Astrocyte of the spinal cord (primary cell): ENCODE measurements at regions not wholly inside any gene's neighbourhood (a gene's known extent, or its start where the extent isn't known, plus 50 kb on each side); places are given as distances from the start of the nearest gene placed in this dataset.
"Not testable (repeated sequence)": the region's sequence is repeated elsewhere in the genome, so short reads cannot be mapped to it uniquely, and the experiment has no call there.

ENCODE experiments used
- DNase-seq: peaks from one replicate; pipeline ENCODE4 v3.0.0; 2011; ENCODE audit warnings: low read depth, low spot score
- H3K4me3 ChIP-seq: 2 replicates; pipeline ENCODE4 v1.5.1; 2011; ENCODE audit warnings: low read depth, mild to moderate bottlenecking, low read length, moderate library complexity
- in situ Hi-C: cut with HindIII; loops from 2 replicates; pipeline ENCODE4 v1.10.0; 2017; ENCODE audit warnings: low sequenced_read_pairs
- TF ChIP-seq, protein P1 (sequence below): IDR thresholded peaks from 2 replicates; pipeline ENCODE4 v1.5.1; 2012; ENCODE audit warnings: low read depth, mild to moderate bottlenecking, low read length, inconsistent platforms

- TF ChIP-seq, protein P1, sequence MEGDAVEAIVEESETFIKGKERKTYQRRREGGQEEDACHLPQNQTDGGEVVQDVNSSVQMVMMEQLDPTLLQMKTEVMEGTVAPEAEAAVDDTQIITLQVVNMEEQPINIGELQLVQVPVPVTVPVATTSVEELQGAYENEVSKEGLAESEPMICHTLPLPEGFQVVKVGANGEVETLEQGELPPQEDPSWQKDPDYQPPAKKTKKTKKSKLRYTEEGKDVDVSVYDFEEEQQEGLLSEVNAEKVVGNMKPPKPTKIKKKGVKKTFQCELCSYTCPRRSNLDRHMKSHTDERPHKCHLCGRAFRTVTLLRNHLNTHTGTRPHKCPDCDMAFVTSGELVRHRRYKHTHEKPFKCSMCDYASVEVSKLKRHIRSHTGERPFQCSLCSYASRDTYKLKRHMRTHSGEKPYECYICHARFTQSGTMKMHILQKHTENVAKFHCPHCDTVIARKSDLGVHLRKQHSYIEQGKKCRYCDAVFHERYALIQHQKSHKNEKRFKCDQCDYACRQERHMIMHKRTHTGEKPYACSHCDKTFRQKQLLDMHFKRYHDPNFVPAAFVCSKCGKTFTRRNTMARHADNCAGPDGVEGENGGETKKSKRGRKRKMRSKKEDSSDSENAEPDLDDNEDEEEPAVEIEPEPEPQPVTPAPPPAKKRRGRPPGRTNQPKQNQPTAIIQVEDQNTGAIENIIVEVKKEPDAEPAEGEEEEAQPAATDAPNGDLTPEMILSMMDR, result no peak
- DNase-seq, result no peak
- H3K4me3 ChIP-seq, result no peak overlapping the region
- in situ Hi-C loops, result no loop called here
Measured at GRCh38 chr20:1752045-1752444, 94.5 kb upstream of the SIRPG start.

- no peak for DNase-seq
- no peak overlapping the region for H3K4me3 ChIP-seq
- in situ Hi-C loops, result no loop called here
- TF ChIP-seq, protein P1, result no peak
Measured at GRCh38 chr20:1748777-1749176, 91.2 kb upstream of the SIRPG start.

- no peak overlapping the region for H3K4me3 ChIP-seq
- DNase-seq, result no peak
- in situ Hi-C loops, result no loop called here
- TF ChIP-seq, protein P1, result no peak
Measured at GRCh38 chr20:1747953-1748577, 90.5 kb upstream of the SIRPG start.

DNA sequence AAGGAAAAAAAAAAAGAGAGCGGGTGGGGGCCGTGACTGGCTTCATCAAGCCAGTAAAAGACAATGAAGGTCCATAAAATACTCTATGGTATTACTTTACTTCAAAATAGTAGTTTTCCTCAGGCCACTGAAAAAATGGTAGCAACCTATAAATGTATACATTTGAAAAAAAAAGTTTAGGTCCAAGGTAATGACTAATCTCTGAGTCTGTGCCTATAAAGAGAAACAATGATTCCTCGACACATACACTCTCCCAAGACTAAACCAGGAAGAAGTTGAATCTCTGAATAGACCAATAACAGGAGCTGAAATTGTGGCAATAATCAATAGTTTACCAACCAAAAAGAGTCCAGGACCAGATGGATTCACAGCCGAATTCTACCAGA lies 84.5 kb upstream of the SIRPG start:
- H3K4me3 ChIP-seq, in situ Hi-C loops, DNase-seq: not testable (repeated sequence)

GRCh38 chr20:1741309-1742048 lies 83.9 kb upstream of the SIRPG start:
- no peak overlapping the region for H3K4me3 ChIP-seq
- in situ Hi-C loops, result no loop called here
- TF ChIP-seq, protein P1, result no peak
- DNase-seq, result no peak

- no peak overlapping the region for H3K4me3 ChIP-seq
- TF ChIP-seq, protein P1, result no peak
- DNase-seq, result no peak
- in situ Hi-C loops, result no loop called here
Measured at GRCh38 chr20:1737134-1737533, 79.6 kb upstream of the SIRPG start.

GRCh38 chr20:1735417-1736089 lies 78.0 kb upstream of the SIRPG start:
- DNase-seq, result no peak
- TF ChIP-seq, protein P1, result no peak
- H3K4me3 ChIP-seq, result no peak overlapping the region
- in situ Hi-C loops, result no loop called here
